Fibroblast of pulmonary artery (primary cell): ENCODE measurements at regions not wholly inside any gene's neighbourhood (a gene's known extent, or its start where the extent isn't known, plus 50 kb on each side); places are given as distances from the start of the nearest gene placed in this dataset.
A peak's percentile ranks its signal among the peaks of the same experiment; 100 is the strongest.

Source experiments
- DNase-seq: peaks from one replicate; pipeline ENCODE4 v3.0.0-alpha.2; 2010; ENCODE audit warnings: low read depth
- H3K4me3 ChIP-seq: replicated peaks from 2 replicates; pipeline ENCODE4 v1.5.1; 2011; ENCODE audit warnings: low read depth, mild to moderate bottlenecking, control low read depth, low read length, moderate library complexity
- TF ChIP-seq, protein P1 (sequence below): IDR thresholded peaks from 2 replicates; pipeline ENCODE4 v1.5.1; 2011; ENCODE audit warnings: mild to moderate bottlenecking, control low read depth, low read length, inconsistent platforms; ENCODE audit errors: missing control alignments

DNA sequence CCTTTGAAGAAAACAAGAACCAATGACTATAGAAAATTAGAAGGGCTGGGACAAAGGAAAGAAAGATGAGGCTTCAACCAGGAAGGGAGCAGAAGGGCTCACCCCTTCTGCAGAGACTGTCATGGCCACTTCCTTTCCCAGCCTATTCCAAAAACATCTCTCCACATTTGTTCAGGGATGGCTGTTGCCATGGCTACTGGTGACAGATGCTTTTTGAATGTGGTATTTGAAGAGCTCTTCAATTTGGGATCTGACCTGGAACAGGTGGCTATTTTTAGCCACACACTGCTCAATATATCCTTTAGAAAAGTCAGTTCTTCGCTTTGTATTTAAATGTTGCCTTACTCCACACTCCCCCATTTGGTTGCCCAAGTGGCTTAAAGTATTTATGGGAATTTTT lies 64.1 kb upstream of the LCLAT1 start:
- TF ChIP-seq, protein P1, sequence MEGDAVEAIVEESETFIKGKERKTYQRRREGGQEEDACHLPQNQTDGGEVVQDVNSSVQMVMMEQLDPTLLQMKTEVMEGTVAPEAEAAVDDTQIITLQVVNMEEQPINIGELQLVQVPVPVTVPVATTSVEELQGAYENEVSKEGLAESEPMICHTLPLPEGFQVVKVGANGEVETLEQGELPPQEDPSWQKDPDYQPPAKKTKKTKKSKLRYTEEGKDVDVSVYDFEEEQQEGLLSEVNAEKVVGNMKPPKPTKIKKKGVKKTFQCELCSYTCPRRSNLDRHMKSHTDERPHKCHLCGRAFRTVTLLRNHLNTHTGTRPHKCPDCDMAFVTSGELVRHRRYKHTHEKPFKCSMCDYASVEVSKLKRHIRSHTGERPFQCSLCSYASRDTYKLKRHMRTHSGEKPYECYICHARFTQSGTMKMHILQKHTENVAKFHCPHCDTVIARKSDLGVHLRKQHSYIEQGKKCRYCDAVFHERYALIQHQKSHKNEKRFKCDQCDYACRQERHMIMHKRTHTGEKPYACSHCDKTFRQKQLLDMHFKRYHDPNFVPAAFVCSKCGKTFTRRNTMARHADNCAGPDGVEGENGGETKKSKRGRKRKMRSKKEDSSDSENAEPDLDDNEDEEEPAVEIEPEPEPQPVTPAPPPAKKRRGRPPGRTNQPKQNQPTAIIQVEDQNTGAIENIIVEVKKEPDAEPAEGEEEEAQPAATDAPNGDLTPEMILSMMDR, result no peak
- DNase-seq, result no peak

DNA sequence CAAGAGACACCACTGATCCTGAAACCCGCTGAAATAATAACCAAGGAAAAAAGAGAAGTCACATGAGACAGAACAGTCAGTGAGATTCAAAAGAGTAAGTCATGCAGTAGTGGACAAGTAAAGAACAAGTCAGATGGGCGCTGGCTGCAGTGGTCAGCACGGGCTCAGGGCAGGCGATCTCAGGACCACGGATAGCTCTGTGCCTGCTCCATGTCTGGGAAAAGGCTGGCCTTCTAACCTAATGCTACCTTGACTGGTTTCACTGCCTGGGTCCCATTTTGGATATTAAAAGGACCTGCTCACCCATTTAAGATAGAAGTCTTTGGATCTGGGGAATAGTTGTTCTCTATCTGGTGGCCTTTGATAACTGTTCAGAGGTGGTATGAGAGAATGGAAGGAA lies 61.7 kb upstream of the LCLAT1 start:
- peak; percentile 53 for DNase-seq
- TF ChIP-seq, protein P1, result no peak
- no peak overlapping the region for H3K4me3 ChIP-seq

More for the DNA sequence above, 64.1 kb upstream of the LCLAT1 start:
- no peak overlapping the region for H3K4me3 ChIP-seq

DNA sequence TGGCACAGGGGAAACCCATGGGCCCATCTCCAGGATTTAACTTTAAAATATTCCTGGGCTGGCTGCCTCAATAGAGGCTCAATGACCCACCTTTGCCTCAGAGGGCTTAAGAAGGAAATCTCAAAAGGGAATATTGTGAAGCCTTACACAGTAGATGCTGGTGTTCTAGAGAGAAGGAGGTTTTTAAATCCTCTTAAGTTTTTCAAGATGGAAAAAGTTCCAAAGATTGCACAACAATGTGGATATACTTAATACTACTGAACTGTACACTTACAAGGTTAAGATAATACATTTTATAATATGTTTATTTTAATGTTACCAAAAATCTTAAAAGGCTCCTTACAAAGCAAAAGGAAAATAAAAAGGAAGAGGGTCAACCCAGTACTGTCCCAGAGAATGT lies 54.9 kb upstream of the LCLAT1 start:
- no peak for DNase-seq
- no peak overlapping the region for H3K4me3 ChIP-seq
- TF ChIP-seq, protein P1, result no peak

DNA sequence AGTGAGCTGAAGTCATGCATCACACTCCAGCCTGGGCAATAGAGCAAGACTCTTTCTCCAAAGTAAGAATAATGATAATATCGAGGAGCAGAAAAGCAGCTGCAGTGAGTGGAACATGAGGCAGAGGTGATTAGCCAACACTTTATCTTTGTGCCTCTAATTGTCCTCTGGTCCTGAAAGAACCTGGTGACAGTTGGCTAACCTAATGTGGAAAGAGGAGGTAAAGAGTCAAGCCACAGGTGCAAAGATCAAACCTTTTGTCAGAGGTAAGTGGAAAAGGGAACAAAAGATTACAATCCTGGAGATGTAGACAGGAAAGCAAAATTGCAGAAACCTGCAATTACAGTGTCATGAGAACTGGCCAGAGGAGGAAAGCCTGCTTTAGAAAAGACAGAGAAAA lies 53.5 kb upstream of the LCLAT1 start:
- TF ChIP-seq, protein P1, result no peak
- H3K4me3 ChIP-seq, result no peak overlapping the region

DNA sequence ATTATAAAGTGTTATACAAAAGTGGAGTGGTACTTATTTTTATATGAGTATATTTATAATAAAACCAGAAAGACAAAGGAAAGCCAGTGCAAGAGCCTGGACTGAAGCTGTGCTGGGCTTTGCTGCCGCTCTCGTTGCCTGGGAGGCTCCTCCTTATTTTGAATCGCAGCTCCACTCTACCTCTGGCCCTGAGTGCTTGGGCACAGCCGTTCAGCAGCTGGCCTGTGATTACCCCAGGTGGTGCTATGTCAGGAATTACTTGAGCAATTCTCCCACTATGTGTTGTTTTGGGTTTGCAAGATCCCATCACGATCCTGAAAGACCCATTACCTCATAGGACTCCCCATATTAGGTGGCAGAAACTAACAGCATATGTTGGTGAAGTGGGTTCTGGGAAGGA lies 53.0 kb upstream of the LCLAT1 start:
- no peak overlapping the region for H3K4me3 ChIP-seq
- no peak for DNase-seq
- TF ChIP-seq, protein P1, result no peak

More for the DNA sequence above, 53.5 kb upstream of the LCLAT1 start:
- DNase-seq, result no peak

DNA sequence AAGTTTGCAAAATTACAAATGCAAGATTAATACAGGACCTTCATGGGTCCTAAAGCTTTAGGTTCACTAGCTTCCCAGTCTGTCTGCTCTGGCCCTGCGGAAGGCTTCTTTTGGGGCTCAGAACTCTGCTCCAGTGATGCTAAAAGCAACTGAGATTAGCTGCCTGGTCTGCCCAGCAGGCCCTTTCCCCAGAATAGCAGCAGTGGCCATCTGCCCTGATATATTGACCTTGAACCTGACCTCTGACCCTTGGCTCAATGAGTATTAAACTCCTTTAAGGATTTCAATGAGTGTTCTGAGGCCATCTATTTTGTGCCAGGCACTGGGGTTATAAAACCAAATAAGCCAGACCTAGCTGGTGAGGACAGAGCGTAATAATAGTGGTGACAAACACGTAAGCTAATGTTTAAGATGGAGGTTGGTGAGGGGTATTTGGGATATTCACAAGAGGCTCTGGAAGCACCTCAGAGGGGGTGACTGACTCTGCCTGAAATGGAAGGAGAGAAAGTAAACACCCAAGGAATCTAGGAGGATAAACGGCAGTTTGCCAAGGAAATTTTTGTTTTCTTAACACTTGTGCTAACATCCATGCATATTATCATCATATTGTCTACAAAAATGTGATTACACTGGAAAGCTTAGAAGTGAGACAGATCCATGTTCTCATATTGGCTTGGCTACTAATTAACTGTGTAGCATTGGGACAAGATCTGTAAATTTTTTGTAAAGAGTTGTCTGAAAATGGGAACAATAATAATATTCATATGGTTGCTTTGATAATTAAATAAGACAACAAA lies 50.4 kb upstream of the LCLAT1 start:
- TF ChIP-seq, protein P1, result no peak
- DNase-seq, result no peak
- H3K4me3 ChIP-seq, result no peak overlapping the region
